KBM-7 (cell line): ENCODE measurements at regions not wholly inside any gene's neighbourhood (a gene's known extent, or its start where the extent isn't known, plus 50 kb on each side); places are given as distances from the start of the nearest gene placed in this dataset.

Experiments
- DNase-seq: peaks from one replicate; pipeline ENCODE4 v3.0.0-alpha.2; 2015
- in situ Hi-C: fragments of 300-500 bp; cut with MboI; formaldehyde crosslinking; loops from 2 replicates; pipeline ENCODE4 v1.14.3; 2020; ENCODE audit warnings: low sequenced_read_pairs, low pct_unique_long_range_greater_than_20kb, mixed read lengths

DNA sequence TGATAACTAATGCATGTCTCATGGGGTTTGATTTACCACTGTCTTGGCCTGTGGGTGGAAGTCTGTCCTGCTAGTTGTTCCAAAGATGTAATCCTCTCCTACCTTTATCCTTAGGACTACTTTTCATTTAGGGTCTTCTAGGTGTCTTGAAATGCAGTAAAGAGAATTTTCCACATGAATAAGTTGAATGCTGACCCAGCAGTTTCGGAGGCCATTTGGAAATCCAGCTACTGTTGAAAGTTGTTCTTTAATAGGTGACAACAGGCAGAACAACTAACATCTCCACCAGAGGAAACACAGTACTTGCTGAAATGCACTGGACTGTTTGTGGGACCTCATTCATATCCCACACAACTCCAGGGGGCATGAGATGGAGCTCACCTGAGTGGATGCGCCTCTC is 478.1 kb downstream of the BTBD3 start:
- DNase-seq = no peak
- in situ Hi-C loops = no loop called here

DNA sequence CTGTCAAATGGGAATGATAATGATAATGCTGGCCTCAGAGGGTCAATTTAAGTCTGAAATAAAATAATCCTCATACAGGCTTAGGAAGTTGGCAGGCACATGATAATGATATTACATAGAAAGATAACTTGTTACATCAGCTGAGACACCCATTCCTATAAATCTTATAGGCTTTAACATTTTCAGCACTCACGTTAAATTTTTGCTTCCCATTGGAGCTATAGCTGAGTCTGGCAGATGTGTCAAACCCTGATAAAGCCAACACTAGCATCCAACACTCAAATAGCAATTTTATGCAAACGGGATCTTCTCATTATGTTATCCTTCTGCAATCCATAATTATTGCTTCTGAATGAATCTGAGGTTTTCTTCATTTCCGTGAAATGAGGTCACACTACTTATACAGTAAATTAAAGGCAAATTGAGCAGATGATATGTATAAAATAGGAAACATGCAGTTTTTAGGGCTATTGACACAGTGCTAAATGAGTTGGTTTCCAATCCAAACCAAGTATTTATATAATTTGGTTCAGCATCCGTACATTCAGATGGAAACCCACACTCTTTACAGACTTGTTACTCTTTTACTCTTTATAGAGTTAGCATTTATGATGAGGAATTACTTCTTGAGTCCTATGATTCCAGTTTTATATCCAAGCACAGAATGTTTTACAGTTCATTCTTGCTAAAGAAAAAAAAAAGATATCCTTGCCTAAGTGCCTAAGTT is 481.6 kb downstream of the BTBD3 start:
- DNase-seq = no peak
- in situ Hi-C loops = no loop called here

- DNase-seq = no peak
- in situ Hi-C loops = no loop called here
These were observed 487.2 kb downstream of the BTBD3 start for GRCh38 chr20:12404941-12405340.

- in situ Hi-C loops = no loop called here
- no peak for DNase-seq
These were observed 489.3 kb downstream of the BTBD3 start for GRCh38 chr20:12406978-12407377.

GRCh38 chr20:12409501-12409900 is 491.8 kb downstream of the BTBD3 start:
- in situ Hi-C loops = no loop called here

DNA sequence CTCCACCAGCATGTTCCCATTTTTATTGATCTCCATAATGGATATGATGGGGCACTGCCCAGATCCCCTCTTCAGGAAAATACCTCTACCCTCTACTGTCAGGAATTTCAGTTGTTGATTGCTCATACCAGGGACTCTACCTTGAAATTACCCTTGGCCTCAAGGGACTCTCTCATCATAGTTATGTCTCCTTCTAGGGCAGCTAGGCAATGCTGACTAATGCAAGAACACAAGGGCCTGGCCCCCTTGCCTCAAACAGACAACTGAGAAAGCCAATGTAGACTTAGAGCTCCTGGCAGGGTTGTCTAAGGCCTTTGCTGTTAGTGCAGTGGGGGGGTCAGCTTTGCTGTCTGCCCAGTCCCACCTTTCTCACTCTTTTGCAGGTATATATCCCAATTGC is 493.1 kb downstream of the BTBD3 start:
- in situ Hi-C loops = no loop called here
- DNase-seq = no peak

More at GRCh38 chr20:12409501-12409900, 491.8 kb downstream of the BTBD3 start:
- no peak for DNase-seq

DNA sequence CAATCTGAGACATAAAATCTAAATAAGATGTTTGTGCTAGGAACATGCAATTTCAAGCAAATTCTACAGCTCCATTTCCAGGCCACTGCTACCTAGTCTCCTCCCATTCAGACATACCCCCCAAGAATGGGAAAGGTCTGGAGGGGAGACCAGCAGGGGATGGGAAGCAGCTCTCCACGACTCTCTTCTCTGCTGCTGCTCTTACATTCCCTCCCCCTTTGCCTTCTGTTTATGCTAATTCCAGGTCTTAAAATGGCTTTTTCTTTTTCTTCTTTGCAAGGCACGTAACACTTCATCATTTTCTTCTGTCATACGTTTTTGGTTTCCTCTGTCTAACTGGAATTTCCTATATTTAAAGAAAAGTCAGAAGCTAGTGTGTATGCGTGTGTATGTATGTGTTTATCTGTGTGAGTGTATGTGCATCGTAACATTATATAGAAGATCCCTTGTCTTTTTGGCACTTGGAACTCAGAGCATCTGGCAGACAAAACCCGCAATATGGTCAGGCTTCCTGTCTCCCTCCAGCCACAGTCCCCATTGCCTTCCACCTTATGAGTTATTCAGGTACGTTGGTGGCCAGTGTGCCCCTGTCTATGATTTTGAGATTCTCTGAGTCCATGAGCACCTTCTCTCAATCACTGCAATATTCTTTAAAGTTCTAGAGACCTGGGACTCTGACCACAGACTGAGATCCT is 493.7 kb downstream of the BTBD3 start:
- DNase-seq = no peak
- in situ Hi-C loops = no loop called here

GRCh38 chr20:12413116-12413515 is 495.4 kb downstream of the BTBD3 start:
- no peak for DNase-seq
- in situ Hi-C loops = no loop called here

GRCh38 chr20:12414446-12415274 is 497.0 kb downstream of the BTBD3 start:
- no peak for DNase-seq
- in situ Hi-C loops = no loop called here

DNA sequence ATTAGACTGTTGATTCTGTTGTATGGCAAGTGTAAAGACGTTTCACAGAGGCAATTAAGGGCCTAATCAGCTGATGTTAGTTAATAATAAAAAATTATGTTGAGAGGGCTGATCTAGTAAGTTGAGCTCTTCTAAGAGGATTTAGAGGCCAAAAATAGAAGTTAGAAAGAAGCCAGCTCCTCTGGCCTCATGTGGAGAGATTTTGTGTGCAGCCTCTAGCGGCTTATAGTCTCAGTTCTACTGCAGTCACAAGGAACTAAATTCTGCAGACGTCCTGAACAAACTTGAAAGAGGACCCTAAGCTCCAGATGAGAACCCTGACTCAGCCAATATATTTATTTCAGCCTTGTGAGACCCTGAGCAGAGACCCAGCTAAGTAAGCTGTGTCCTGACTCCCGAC is 498.6 kb downstream of the BTBD3 start:
- in situ Hi-C loops = no loop called here
- no peak for DNase-seq

- DNase-seq = no peak
- in situ Hi-C loops = no loop called here
These were observed 516.0 kb downstream of the BTBD3 start for GRCh38 chr20:12433724-12434123.

- in situ Hi-C loops = no loop called here
- DNase-seq = no peak
These were observed 517.0 kb downstream of the BTBD3 start for GRCh38 chr20:12434672-12435071.

DNA sequence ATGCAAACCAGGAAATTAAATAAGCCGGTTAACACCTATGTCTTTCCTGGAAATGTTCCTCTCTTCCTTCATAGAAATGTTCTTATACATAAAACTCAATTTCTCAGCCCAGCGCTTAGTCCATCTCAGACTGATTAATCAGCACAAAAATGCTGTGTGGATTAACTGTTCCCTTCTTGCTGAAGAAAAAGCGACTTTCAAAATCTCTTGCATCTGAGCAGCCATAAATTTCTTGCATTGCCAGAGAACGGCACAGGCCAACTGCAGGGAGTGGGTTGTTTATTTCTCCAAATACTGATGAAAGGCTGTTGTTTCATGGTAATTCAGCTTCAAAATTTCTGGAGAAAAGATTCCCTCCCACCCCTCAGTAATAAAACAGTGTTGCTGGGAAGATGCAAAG is 517.6 kb downstream of the BTBD3 start:
- no peak for DNase-seq
- in situ Hi-C loops = no loop called here

- no peak for DNase-seq
- in situ Hi-C loops = no loop called here
These were observed 536.0 kb downstream of the BTBD3 start for GRCh38 chr20:12453711-12454110.

DNA sequence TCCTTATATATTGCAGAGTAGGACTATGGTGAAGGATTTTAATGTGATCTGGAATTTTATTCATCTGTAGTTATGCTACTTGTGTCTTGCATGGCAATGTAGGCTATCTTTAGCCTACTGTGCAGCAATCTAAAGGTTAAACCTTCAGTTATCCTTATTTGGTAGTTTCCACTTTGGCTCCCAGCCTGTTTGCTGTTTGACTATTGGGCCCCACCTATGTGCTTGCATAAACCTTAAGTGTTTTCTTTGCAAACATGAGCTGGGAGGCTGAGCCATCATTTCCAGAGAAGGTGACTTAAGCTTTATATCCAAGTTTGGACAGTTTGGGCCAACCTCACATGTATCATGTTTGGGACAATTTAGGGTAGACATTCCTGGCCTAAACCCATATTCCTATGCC is 537.5 kb downstream of the BTBD3 start:
- in situ Hi-C loops = no loop called here
- no peak for DNase-seq

- in situ Hi-C loops = no loop called here
- DNase-seq = no peak
These were observed 540.5 kb downstream of the BTBD3 start for GRCh38 chr20:12458241-12458640.

DNA sequence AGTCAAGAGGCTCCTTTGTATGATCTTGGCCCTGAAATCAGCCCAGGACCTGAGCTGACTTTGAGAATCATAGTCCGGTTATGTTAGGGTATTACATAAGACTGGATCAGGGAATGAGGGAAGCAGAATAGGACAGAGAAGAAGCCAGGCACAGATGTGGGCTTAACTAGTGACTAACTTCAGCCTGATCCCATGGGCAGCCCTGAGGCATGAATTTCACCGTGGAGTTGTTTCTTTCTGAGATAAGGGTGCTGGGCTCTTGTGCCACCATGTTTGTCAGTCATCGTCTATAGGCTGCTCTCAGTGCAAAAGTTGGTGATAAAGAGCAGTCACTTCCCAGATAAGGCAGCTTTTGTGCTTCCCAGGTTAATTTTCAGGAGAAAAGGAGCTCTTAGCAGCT is 544.7 kb upstream of the SPTLC3 start:
- DNase-seq = no peak
- in situ Hi-C loops = no loop called here

DNA sequence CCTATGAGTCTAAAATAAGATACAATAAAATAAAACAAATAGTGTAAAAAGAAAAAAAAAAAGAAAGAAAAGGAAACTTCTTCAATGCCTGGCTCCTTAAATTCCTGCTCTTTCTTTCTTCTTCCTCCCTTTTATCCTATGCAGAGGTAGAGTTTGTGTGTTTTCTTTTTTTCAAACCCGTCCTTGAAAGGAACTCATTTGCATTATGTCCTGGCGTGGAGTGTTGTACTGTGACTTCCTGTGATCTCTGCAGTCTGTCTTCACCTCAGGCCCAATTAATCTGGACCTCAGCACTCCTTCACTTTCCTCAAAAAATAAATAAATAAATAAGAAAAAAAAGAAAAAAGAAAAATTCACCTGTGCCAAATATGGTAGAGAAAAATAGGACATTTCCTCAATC is 541.9 kb upstream of the SPTLC3 start:
- in situ Hi-C loops = no loop called here
- DNase-seq = no peak

- no peak for DNase-seq
- in situ Hi-C loops = no loop called here
These were observed 541.0 kb upstream of the SPTLC3 start for GRCh38 chr20:12467758-12468157.

DNA sequence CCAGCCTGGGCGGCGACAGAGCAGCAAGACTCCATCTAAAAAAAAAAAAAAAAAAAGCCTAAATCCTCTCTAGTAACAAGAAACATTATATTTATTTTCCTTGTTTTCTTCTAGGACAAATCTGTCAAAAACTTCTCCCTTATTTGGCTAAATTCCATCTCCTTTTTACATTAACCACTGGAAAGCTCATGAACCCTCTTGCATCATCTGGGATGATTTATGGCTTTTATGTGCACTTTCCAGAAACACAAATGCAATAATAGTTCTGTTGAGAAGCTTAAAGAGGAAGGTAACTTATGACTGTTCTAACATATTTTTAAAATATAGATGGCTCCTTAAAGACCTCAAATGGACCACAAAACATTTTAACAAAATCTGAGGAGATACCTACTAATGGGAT is 526.1 kb upstream of the SPTLC3 start:
- no peak for DNase-seq
- in situ Hi-C loops = no loop called here
